Parathyroid adenoma (tissue), 2 donors: ENCODE measurements at regions not wholly inside any gene's neighbourhood (a gene's known extent, or its start where the extent isn't known, plus 50 kb on each side); places are given as distances from the start of the nearest gene placed in this dataset.

Source experiments
- H2AFZ ChIP-seq: fragments of 300-600 bp; sonication (generic); one replicate; pipeline ENCODE4 v1.7.0; 2017; ENCODE audit warnings: antibody characterized with exemption, mild to moderate bottlenecking
- H3K27ac ChIP-seq: fragments of 300-600 bp; sonication (generic); one replicate; pipeline ENCODE4 v1.7.0; 2017
- H3K27me3 ChIP-seq: fragments of 300-600 bp; sonication (generic); one replicate; pipeline ENCODE4 v1.7.0; 2017; ENCODE audit warnings: low read length; ENCODE audit not compliant: control insufficient read depth, insufficient read depth
- H3K36me3 ChIP-seq: fragments of 300-600 bp; sonication (generic); one replicate; pipeline ENCODE4 v1.7.0; 2017; ENCODE audit warnings: low read length; ENCODE audit not compliant: control insufficient read depth, insufficient read depth
- H3K4me1 ChIP-seq: fragments of 300-600 bp; sonication (generic); one replicate; pipeline ENCODE4 v1.7.0; 2017; ENCODE audit warnings: control low read depth
- H3K4me2 ChIP-seq: fragments of 300-600 bp; sonication (generic); one replicate; pipeline ENCODE4 v1.7.0; 2017; ENCODE audit warnings: low read length
- H3K4me3 ChIP-seq: fragments of 300-600 bp; sonication (generic); one replicate; pipeline ENCODE4 v1.7.0; 2017; ENCODE audit warnings: low read depth, low read length
- H3K79me2 ChIP-seq: fragments of 300-600 bp; sonication (generic); one replicate; pipeline ENCODE4 v1.7.0; 2017; ENCODE audit warnings: control low read depth
- H3K9ac ChIP-seq: fragments of 300-600 bp; sonication (generic); one replicate; pipeline ENCODE4 v1.7.0; 2017; ENCODE audit warnings: mild to moderate bottlenecking
- H3K9me3 ChIP-seq: fragments of 300-600 bp; sonication (generic); one replicate; pipeline ENCODE4 v1.7.0; 2017; ENCODE audit warnings: low read length; ENCODE audit not compliant: control insufficient read depth
- TF ChIP-seq, protein P1 (sequence below): fragments of 300-600 bp; sonication (generic); IDR thresholded peaks from one replicate; pipeline ENCODE4 v1.7.0; 2017; ENCODE audit warnings: antibody characterized with exemption, mild to moderate bottlenecking
- donor health status: primary hyperparathyroidism.

DNA sequence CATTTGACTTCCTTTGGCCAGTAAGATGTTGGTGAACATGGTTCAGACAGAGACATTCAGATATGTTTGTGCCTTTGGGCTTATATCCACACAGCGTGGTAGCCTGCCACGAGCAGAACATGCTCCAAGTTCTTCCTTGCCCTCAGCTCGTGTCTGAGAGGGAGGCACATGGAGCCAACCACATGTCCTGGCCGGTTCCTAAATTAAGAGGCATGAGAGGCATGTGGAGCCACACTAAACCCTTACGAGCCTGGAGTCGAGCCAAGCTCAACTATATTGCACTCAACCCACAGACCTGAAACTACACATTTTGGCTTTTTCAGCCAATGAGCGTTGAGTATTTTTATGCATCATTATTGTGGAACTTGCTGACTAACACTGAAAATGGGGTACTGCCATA, 133.7 kb upstream of the KCNK1 start:
- TF ChIP-seq, protein P1, sequence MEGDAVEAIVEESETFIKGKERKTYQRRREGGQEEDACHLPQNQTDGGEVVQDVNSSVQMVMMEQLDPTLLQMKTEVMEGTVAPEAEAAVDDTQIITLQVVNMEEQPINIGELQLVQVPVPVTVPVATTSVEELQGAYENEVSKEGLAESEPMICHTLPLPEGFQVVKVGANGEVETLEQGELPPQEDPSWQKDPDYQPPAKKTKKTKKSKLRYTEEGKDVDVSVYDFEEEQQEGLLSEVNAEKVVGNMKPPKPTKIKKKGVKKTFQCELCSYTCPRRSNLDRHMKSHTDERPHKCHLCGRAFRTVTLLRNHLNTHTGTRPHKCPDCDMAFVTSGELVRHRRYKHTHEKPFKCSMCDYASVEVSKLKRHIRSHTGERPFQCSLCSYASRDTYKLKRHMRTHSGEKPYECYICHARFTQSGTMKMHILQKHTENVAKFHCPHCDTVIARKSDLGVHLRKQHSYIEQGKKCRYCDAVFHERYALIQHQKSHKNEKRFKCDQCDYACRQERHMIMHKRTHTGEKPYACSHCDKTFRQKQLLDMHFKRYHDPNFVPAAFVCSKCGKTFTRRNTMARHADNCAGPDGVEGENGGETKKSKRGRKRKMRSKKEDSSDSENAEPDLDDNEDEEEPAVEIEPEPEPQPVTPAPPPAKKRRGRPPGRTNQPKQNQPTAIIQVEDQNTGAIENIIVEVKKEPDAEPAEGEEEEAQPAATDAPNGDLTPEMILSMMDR: no peak
- no peak overlapping the region for H3K4me2 ChIP-seq
- no peak overlapping the region for H3K4me3 ChIP-seq
- H2AFZ ChIP-seq: no peak overlapping the region
- H3K9ac ChIP-seq: no peak overlapping the region
- H3K9me3 ChIP-seq: no peaks in the 10 kb centered on the region
- no peaks in the 10 kb centered on the region for H3K36me3 ChIP-seq
- H3K4me1 ChIP-seq: no peaks in the 10 kb centered on the region
- no peak overlapping the region for H3K27ac ChIP-seq
- H3K79me2 ChIP-seq: no peaks in the 10 kb centered on the region
- H3K27me3 ChIP-seq: no peaks in the 10 kb centered on the region

DNA sequence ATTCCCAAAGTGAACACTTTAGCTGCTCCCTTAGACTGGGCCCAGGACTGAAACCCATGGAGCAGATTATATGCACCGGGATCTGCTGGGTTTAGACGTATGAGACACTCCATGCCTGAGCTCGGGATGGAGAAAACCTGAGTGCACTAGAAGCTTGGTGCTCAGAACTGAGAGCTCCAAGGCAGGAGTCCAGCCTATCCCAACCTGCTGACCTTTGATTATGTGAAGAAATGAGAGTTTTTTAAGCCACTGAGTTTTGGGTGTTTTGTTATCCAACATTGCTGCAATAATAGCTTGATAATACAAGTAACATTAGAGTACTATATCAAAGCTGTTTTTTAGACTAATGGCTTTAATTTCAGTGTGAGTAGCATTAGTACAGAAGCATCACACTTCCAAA, 131.5 kb upstream of the KCNK1 start:
- no peak overlapping the region for H3K4me3 ChIP-seq
- no peaks in the 10 kb centered on the region for H3K79me2 ChIP-seq
- no peak overlapping the region for H3K27ac ChIP-seq
- H3K9ac ChIP-seq: no peak overlapping the region
- H3K36me3 ChIP-seq: no peaks in the 10 kb centered on the region
- H3K4me1 ChIP-seq: no peaks in the 10 kb centered on the region
- no peak overlapping the region for H2AFZ ChIP-seq
- no peaks in the 10 kb centered on the region for H3K27me3 ChIP-seq
- TF ChIP-seq, protein P1: no peak
- no peaks in the 10 kb centered on the region for H3K9me3 ChIP-seq
- H3K4me2 ChIP-seq: no peak overlapping the region

DNA sequence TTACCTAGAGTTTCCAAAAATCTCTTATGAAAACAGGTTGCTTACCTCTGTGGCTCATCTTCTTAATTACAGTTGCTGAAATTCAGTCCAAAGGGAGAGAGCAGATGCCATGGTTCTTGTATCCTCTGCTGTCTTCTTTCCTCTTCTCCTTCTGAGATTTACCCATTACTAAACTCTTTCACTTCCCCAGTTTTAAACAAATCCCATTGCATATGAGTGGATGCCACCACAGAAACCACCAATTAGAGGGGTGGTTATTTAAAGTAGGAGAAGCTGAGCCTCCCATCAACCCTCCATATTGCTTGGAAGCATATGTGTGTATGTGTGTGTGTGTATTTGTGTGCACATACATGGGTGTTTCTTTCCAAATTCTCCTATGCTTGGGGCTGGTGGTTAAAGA, 128.5 kb upstream of the KCNK1 start:
- no peaks in the 10 kb centered on the region for H3K4me1 ChIP-seq
- H3K36me3 ChIP-seq: no peaks in the 10 kb centered on the region

DNA sequence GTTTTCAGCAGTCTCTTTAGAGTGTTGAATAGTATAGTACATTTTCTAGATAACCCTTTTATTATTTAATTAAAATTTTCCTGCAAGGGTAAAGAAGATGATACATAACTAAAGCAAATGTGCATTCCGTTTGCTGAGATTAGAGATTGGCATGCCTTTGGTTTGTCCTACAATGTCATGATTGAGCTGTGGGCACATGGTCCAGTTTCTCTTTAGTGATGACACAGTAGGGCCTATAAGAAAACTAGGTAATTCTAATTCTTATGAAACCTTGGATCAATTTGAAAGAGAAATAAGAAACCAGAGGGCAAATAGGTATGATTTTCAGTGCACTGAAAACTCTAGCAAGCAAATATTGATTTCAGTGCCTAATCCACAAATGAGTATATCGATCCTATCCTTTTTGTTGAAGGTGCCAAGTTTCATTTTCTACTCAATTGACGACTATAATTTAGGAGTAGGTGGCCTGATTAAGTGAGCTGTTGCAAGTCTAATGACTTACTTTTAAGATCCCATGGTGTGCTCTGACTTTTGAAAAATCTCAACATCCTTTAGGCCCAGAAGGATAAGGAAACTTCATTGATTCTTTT, 128.0 kb upstream of the KCNK1 start:
- TF ChIP-seq, protein P1: no peak
- Histone ChIP-seq H3K4me2 (no peak overlapping the region), H3K27ac (no peak overlapping the region)

More for the DNA sequence above, 128.5 kb upstream of the KCNK1 start:
- Histone ChIP-seq H2AFZ (no peak overlapping the region), H3K4me3 (no peak overlapping the region), H3K9ac (no peak overlapping the region), H3K27me3 (no peaks in the 10 kb centered on the region), H3K27ac (no peak overlapping the region), H3K4me2 (no peak overlapping the region), H3K79me2 (no peaks in the 10 kb centered on the region), H3K9me3 (no peaks in the 10 kb centered on the region)
- TF ChIP-seq, protein P1: no peak

DNA sequence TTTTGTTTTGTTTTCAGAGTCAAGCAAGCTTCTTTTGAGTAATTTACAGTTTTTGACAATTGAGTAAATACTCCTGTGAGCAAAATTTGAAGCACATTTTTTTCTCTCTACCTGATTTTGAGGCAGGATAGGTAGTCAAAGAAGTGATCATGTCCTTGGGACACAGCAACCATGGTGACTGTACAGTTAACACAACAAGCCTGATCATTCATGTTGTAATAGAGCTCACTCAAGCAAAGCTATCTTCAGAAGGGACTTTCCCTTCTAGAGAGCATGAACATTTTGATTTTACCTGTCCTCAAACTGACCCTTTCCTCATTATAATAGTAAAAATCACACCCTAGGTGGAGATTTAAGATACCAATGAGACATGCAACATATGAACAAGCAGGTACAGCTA, 126.5 kb upstream of the KCNK1 start:
- no peak overlapping the region for H2AFZ ChIP-seq
- no peaks in the 10 kb centered on the region for H3K9me3 ChIP-seq
- no peak overlapping the region for H3K4me2 ChIP-seq
- H3K9ac ChIP-seq: no peak overlapping the region
- H3K27me3 ChIP-seq: no peaks in the 10 kb centered on the region
- H3K4me3 ChIP-seq: no peak overlapping the region
- H3K4me1 ChIP-seq: no peaks in the 10 kb centered on the region
- H3K36me3 ChIP-seq: no peaks in the 10 kb centered on the region
- H3K27ac ChIP-seq: no peak overlapping the region
- TF ChIP-seq, protein P1: no peak
- no peaks in the 10 kb centered on the region for H3K79me2 ChIP-seq

More for the DNA sequence above, 128.0 kb upstream of the KCNK1 start:
- Histone ChIP-seq H3K79me2 (no peaks in the 10 kb centered on the region), H3K27me3 (no peaks in the 10 kb centered on the region), H3K36me3 (no peaks in the 10 kb centered on the region), H2AFZ (no peak overlapping the region), H3K9ac (no peak overlapping the region), H3K4me1 (no peaks in the 10 kb centered on the region), H3K4me3 (no peak overlapping the region), H3K9me3 (no peaks in the 10 kb centered on the region)
